Smooth muscle cell of the brain vasculature (primary cell): ENCODE measurements at regions not wholly inside any gene's neighbourhood (a gene's known extent, or its start where the extent isn't known, plus 50 kb on each side); places are given as distances from the start of the nearest gene placed in this dataset.

Experiments used
- DNase-seq: peaks from one replicate; pipeline ENCODE4 v3.0.0-alpha.2; 2012; ENCODE audit warnings: low read depth, low spot score

DNA sequence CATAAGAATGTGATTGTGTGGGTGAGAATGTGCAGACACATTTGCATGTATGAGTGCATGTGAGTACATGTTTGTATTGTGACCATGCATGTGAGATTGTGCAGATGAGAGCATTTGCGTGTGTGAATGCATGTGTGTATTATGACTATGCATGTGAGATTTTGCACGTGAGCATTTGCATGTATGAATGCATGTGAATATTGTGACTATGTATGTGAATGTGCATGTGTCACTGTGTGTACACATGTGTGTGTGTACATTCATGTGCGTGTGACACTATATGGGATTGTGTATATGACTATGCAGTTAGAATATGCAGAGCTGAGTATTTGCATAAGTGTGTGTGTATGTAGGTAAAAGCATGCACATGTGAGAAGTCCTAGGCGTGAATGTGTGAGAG lies 381.3 kb upstream of the MAF start:
- DNase-seq: no peak

DNA sequence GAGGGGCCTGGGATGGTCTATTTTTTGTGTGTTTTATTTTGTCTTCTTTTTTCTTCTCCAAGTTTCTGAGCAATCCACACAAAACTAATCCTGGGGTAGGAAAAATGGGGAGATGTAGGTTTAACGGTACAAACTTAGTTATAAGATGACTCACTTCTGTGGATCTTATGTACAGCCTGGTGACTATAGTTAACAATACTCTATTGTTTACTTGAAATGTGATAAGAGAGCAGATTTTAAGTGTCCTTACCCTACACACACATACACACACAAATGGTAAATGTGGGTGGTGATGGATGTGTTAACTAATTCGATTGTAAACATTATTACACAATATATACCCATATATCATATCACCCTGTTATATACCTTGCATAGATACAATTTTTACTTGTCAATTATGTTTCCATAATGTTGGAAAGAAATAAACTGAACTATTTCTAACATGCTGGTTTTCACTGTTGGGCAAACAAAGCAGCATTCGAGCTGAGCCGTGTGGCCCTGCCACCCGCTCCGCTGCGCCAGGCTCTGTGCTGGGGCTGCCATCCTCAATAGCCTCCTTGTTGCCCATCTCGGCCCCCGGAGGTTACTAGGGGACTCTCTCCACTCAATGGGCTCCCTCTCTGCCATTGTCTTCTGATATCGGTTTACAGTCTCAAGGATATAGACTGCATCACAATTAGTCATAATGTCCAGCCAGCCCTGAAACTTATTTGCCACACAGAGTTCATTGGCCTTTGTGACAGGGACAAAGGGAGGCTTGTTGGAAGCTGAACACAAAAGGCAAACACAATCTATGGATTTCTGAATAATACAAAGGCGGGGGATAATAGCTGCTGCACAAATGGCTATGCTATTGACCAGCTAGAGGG lies 380.3 kb upstream of the MAF start:
- no peak for DNase-seq

DNA sequence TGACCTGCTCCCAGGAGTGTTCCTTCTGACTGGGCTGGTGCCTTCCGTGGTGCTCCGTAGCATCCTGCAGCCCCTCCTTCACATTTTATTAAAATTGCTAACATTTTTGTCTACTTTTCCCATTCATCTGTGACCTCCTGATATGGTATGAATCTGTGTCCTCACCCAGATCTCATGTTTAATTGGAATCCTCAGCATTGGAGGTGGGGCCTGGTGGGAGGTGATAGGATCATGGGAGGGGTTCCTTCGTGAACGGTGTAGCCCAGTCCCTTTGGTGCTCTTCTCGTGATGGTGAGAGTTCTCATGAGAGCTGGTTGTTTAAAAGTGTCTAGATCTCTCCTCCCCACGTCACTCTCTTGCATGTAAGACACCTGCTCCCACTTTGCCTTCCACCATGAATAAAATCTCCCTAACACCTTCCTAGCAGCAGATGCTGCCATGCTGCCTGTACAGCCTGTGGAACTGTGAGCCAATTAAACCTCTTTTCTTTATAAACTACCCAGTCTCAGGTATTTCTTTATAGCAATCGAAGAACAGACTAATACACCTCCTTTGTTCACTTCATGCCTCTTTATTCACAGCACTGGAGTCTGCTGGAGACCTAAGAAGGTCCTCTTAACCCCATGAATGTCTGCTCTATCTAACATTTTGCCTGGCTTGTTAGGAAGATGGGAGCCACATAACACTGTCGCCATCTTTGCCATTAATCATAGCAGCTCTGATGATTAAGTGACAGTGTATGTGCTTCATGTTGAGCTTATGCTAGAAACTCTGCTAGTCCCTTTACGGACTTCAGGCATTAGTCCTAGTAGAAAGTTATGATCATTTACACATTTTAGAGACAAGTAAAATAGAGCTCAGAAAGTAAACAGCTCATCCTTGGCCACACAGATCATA lies 377.7 kb upstream of the MAF start:
- no peak for DNase-seq

DNA sequence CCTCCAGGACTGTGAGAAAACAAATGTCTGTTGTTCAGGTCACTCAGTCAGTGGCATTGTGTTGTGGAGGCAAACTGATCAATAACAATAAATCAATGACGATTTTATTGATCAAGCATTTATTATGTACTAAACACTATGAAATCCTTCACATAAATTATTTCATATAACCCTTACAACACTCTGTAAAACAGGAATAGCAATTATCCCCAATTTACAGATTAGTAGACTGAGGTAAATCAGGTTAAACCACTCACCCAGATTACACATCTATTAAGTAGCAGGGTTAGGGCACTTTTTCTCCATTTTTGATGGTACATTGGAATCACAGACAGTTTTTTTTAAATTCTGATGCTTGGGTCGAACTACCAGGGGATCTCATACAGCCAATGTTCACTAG lies 372.8 kb upstream of the MAF start:
- DNase-seq: no peak

DNA sequence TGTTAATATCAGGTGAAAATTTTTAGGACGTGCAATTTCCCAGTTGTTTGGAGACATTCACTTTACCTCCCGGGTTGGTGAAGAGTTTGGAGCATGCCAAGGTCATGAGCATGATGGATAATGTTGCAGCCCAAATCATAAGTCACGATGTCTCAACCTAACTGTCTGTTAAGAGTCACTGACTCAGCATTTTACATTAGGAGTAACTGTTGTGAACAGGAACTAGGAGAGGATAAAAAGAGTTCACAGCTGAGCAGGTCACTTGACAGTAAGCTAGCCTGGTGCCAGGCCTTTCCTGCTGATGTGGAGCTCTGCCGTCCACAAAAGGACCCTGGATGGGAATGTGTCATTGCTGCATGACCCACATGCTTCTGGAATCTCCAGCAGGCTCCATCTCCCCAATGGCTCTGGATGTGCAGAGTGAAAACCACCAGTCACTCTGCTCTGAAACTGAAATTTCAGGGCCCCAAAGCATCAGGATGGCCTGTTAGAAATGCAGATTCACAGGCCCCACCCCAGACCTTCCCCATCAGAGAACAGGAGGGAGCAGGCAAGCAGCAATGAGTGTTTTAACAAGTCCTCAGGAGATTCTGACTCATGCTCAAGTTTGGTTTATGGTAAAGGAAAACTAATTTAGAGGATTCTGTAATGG lies 371.6 kb upstream of the MAF start:
- no peak for DNase-seq

DNA sequence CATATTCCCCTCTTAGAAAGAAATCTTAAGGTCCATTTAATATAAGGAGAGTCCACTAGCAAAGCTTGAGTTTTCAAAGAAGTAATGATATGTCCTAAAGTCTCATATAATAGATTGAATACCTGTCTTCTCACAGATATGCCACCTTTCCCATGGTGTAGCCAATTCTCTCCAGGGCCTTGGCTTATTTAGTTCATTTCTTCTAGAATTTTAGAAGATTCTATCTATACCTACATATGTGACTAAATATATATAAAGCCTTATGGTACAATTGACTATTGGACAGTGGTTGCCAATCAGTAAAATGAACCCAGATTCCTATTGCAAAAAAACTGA lies 370.7 kb upstream of the MAF start:
- no peak for DNase-seq

DNA sequence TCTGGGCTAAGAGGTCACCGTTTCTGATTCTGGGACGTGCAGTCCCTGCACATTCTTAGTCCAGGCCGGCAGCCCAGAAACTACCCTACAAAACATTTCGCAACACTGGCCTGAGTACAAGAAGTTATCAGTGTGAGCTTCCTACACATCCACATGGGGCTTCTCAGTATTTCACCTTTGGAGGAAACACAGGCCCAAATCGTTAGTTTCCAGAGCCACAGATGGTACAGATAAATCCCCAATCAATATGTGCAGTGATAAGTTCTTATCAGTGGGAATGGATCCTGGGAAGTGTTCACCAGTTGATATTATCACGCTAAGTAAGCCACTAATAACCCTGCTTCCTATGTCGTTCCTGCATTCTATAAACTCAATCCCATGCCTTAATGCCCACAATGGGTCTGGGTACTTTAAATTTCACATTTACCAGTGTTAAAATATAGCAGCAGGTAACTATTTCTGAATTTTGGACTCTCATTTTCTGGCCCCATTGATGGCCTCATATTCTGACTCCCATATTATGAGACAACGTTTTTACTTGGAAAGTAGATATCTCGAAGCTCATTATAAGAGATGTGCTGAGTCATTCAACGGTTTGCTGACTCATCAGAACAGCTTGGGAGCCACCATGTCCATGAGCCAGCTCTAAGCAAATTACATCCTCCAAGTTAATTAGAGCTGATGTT lies 370.2 kb upstream of the MAF start:
- no peak for DNase-seq

DNA sequence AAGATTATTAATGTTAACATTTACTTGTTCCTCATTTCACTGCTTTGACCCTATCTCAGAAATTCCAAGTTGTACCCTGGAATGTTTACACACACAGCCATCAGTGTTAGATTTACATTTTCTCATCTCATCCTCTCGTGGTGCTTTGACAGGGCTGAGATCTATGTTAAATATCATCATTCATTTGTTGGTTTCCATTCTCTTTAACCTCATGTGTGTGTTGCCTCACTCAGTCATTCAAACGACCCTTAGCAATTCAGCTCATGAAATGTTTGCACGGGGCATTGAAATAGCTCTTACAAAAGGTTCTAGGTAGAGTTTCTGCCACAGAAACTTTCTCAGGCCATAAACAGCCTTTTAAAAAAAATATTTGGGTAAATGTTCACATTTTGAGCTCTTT lies 369.6 kb upstream of the MAF start:
- DNase-seq: no peak

DNA sequence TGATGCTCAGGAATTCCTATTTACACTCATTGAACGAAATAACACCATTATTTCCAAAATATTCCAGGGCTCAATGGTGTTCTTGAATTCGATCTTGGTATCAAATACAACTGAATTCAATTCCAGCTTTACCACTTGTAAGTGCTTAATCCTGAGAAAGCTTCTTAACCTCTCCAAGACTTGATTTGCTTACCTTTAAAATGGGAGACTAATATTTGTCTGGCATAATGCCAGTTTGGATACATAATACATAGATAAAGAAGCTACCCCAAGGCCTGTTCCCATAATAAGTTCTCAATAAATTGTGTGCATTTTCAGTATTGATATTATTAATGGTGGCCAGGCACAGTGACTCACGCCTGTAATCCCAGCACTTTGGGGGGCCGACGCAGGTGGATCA lies 368.9 kb upstream of the MAF start:
- no peak for DNase-seq

DNA sequence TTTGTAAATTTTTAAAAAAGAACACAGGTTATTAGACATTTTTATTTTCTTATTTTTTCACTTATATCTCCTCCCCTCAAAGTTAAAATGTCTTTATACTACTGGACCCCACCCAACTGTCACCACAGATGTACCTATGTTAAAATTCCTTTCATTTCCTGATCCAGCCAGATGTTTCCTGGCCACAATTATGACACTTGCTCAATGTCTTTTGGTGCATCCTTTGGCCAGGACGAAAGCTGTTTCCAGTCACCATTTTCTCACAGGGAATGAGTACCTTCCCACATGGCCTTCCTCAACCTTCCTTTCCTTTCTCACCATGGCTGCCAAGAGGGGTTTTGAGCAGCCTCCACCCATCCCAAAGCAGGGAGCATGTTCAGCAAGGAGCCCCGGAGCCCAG lies 365.7 kb upstream of the MAF start:
- DNase-seq: no peak

DNA sequence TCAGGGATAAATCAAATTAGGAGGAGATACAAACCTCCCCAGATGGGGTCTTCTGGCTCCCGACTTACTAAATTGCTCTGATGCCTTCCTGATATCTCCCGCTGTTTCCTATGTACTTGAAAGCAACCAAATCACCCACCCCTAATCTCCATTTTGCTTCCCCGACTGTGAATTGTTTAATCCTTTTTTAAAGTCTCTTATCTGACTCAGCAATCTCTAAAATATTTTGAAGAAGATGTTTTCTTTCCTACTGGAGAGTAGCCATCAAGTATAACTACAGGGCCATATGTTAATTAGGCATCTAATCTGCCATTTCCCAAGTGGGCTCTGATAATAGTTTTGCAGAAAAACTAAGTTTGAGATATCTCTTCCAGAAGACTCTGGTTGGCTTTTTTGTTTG lies 365.2 kb upstream of the MAF start:
- no peak for DNase-seq

DNA sequence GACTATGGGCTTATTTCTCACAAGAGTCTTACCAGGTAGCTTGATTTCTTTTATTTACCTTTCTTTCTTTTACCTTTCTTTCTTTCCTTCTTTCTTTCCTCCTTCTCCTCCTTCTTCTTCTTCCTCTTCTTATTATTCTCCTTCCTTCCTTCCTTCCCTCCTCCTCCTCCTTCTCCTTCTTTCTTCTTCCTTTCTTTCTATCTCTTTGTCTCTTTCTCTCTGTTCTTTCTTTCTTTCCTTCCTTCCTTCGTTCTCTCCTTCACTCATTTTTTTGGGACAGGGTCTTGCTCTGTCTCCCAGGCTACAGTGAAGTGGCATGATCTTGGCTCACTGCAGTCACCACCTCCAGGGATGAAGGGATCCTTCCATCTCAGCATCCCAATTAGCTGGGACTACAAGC lies 363.6 kb upstream of the MAF start:
- no peak for DNase-seq

DNA sequence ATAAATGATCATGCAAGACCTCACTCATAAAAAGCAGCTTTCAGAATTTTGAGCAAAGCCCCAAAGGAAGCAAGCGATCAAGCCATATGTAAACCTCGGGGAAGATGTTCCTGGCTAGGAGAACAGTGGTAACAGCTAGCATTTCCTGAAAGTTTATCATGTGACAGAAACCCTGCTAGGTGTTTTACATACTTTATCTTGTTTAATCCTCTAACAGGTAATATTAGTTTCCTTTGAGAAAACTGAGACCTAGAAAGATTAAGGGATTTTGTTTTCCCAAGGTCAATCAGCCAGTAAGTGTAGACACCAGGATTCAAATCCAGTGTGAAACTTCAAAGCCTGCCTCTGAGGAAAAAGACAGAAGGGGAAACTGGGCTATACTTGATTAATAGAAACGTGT lies 362.4 kb upstream of the MAF start:
- no peak for DNase-seq

DNA sequence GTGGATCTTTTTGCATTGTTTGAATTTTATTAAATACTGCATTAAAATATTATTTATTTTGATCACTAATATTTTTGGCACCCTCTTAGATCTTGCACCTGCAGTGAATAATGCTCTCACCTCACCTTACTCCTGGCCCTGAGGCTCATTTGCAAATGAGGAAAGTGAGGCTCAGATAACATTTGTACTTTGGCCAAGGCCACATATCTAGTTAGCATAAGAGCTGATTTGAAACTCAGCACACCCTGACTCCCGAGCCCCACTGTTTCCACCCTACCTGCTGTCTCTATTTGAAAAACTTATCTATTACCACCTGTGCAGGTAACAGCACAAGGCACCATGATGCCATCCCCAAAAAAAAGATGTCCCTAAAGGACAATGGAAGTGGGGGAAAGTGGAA lies 358.7 kb upstream of the MAF start:
- DNase-seq: no peak

DNA sequence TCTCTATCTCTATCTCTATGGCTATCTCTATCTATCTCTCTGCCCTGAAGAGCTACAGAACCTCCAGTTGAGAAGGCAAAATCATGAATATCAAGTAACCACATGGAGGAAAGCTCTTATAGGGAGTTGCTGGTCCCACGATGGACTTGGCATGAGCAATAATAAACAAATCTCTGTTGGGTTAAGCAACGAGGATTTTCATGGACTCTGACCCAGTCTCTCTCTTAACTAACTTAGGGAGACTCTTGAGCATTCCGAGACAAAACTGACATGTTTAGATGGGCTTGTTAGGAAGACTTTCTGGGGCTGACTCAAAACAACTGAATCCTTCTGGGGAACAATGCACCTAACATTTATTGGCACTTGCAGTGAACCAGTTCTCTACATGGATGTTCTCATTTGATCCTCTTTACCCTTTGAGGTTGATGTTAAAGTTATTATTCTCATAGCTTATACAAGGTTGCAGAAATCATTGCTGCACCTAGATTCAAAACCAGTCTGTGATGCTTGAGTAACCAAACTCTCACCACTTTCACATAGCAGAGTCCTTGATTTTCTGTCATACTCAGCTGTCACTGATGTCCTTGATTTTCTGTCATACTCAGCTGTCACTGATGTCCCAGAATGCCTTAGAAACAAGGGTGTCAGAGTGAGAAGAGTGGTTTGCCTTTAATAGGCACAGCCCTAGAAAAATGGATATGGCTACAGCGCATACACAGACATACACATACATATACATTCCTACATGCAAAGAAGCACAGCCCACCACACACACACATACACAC lies 354.6 kb upstream of the MAF start:
- no peak for DNase-seq

DNA sequence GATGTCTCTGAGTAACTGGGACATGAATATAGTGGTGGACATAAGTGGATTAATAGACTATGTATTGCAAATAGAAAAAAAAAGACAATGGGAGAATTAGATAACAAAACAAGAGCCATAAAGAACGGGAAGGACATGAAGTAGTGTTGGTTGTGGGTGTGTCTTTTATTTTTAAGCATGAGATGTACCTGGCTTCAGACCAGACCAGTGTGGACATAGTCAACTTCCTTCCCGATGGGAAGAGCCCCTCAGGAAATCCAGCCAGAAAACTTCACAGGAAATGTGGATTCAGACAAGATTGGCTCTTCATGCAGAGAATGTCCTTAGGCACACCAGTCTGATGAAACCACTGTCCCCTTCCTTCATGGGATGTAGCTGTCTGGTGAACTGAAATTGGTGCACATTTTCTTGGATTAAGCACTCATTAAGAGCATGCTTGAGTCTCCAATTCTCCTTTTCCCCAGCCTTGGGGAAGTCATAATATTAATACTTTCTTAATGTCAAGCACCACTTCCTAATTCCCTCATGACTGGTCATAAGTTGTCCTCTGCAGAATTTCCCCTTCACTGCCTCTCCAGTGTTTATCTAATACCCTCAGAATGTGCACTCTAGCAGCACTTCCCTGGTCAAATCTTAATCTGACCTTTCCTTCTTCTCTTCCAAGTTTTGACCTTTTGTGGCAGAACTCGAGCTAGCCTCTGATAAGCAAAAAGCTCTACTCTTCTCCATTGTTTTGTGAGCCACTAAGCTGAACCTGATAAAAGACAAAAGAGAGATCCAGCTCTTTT lies 350.6 kb upstream of the MAF start:
- no peak for DNase-seq

DNA sequence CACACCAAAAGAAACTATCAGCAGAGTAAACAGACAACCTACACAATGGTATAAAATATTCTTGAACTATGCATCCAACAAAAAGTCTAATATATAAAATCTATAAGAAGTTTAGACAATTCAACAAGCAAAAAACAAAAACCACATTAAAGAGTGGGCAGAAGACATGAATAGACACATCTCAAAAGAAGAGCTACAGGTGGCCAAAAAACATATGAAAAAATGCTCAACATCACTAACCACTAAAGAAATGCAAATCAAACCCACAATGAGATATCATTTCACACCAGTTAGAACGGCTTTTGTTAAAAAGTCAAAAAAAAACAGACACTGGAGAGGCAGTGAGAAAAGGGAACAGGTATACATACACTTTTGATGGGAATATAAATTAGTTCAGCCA lies 348.9 kb upstream of the MAF start:
- DNase-seq: no peak

DNA sequence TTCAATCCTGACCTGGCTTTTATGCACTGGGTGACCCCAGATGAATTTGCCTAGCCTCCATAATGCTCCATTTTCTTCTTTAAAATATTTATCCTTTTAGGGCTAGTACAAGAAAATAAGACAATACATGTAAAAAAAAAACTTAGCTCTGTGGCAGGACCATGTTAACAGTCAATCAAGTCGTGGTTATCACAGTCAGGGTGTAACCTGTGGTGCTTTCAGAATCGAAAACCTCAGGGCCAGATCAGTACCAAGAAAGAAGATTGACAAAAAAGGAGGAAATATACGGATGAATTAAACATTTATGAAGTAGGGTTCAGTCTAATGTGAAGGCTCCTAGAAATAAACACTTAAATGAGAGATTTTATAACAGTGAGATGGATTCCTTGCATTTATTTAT lies 347.2 kb upstream of the MAF start:
- DNase-seq: no peak

DNA sequence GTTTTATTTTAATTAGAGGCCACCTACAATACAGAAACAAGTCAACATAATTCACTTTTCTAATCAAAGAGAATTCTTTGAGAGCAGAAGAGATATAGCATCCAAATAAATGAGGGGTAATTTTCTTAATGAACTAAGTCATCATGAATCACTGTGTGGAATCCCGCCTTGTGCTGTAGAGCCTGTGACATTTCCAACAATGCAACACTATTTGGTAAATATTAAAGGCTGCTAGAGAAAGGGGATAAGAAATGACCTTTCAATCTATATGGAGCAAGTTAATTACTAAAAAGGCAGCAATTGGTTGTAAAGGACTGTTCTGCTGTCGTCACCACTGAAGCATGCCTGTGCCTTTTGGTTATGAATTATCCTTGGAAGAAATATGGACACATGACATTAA lies 345.7 kb upstream of the MAF start:
- no peak for DNase-seq

DNA sequence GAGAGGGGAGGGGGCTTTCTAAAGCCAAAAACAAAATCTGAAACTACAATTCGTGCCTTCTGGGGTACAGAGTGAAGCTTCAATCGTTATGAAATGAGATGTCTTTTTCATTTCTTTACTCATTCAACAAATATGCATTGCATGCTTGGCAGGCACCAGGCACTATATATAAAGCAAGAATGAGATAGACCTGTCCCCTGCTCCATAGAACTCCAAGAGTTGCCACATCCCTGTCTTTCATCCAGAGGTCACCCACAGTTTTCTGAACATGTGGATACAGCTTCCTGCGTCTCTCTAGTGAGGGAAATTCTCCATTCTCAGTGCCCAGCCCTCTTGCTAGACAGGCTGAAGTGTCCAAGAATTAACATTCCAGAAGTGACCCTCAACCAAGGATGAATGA lies 343.2 kb upstream of the MAF start:
- no peak for DNase-seq
